Smooth muscle cell (in vitro differentiated cells): ENCODE measurements at regions not wholly inside any gene's neighbourhood (a gene's known extent, or its start where the extent isn't known, plus 50 kb on each side); places are given as distances from the start of the nearest gene placed in this dataset.

ENCODE experiments used
- DNase-seq: peaks from one replicate; lab custom pipeline; 2025; ENCODE audit not compliant: unreplicated experiment; lab: John Stamatoyannopoulos, UW
- H2AFZ ChIP-seq: fragments of 200-600 bp; sonication (generic); 2 replicates; pipeline ENCODE4 v1.6.0; 2016; ENCODE audit warnings: antibody characterized with exemption, low read depth, mild to moderate bottlenecking
- H3F3A ChIP-seq: fragments of 200-600 bp; sonication (generic); 2 replicates; pipeline ENCODE4 v1.6.0; 2017; ENCODE audit warnings: antibody characterized with exemption, low read depth
- H3K27ac ChIP-seq: fragments of 200-600 bp; sonication (generic); 2 replicates; pipeline ENCODE4 v1.5.1; 2016; ENCODE audit warnings: low read depth, mild to moderate bottlenecking
- H3K27me3 ChIP-seq: fragments of 200-600 bp; sonication (generic); 2 replicates; pipeline ENCODE4 v1.6.1; 2016; ENCODE audit warnings: low read depth, mild to moderate bottlenecking
- H3K36me3 ChIP-seq: fragments of 200-600 bp; sonication (generic); 2 replicates; pipeline ENCODE4 v1.5.1; 2016; ENCODE audit warnings: low read depth
- H3K4me1 ChIP-seq: fragments of 200-600 bp; sonication (generic); 2 replicates; pipeline ENCODE4 v1.5.1; 2016; ENCODE audit warnings: low read depth
- H3K4me2 ChIP-seq: fragments of 200-600 bp; sonication (generic); 2 replicates; pipeline ENCODE4 v1.6.0; 2016; ENCODE audit warnings: mild to moderate bottlenecking
- H3K4me3 ChIP-seq: fragments of 200-600 bp; sonication (generic); 2 replicates; pipeline ENCODE4 v1.5.1; 2016; ENCODE audit warnings: mild to moderate bottlenecking
- H3K79me2 ChIP-seq: fragments of 200-600 bp; sonication (generic); 2 replicates; pipeline ENCODE4 v1.6.0; 2016; ENCODE audit warnings: low read depth, mild to moderate bottlenecking
- H3K9ac ChIP-seq: fragments of 200-600 bp; sonication (generic); 2 replicates; pipeline ENCODE4 v1.6.0; 2016; ENCODE audit warnings: low read depth
- H3K9me3 ChIP-seq: fragments of 200-600 bp; sonication (generic); replicated peaks from 2 replicates; pipeline ENCODE4 v1.5.1; 2016; ENCODE audit warnings: low read depth
- H4K20me1 ChIP-seq: fragments of 200-600 bp; sonication (generic); 2 replicates; pipeline ENCODE4 v1.6.0; 2016; ENCODE audit warnings: low read depth
- CTCF ChIP-seq: fragments of 200-600 bp; sonication (generic); IDR thresholded peaks from 2 replicates; pipeline ENCODE4 v1.5.1; 2017; ENCODE audit warnings: borderline replicate concordance, mild to moderate bottlenecking, antibody characterized with exemption; ENCODE audit not compliant: insufficient read depth, poor library complexity, severe bottlenecking
- WGBS: methylation state at CpG from one replicate; pipeline ENCODE4 v1.1.7; 2016; ENCODE audit warnings: low lambda C conversion rate; 5-methylcytosine and 5-hydroxymethylcytosine counted together

- Histone ChIP-seq H3K27ac (no peak overlapping the region), H3K4me2 (no peak overlapping the region)
Observed at GRCh38 chr12:88844426-88844825, 264.2 kb upstream of the KITLG start.

GRCh38 chr12:88842314-88842713 lies 262.0 kb upstream of the KITLG start:
- no peak for TF ChIP-seq CTCF
- H3K4me2 ChIP-seq = no peak overlapping the region
- no peaks in the 10 kb centered on the region for H4K20me1 ChIP-seq
- H3K4me3 ChIP-seq = no peak overlapping the region
- no peak for DNase-seq
- no peaks in the 10 kb centered on the region for H3K9me3 ChIP-seq
- WGBS = 82% methylated on average over 3 of the region's 3 CpGs
- no peaks in the 10 kb centered on the region for H3K79me2 ChIP-seq
- H2AFZ ChIP-seq = no peak overlapping the region
- no peaks in the 10 kb centered on the region for H3F3A ChIP-seq
- H3K36me3 ChIP-seq = no peaks in the 10 kb centered on the region
- no peaks in the 10 kb centered on the region for H3K27me3 ChIP-seq
- no peak overlapping the region for H3K27ac ChIP-seq
- no peak overlapping the region for H3K9ac ChIP-seq
- H3K4me1 ChIP-seq = no peaks in the 10 kb centered on the region

More at GRCh38 chr12:88844426-88844825, 264.2 kb upstream of the KITLG start:
- H3K4me1 ChIP-seq = no peaks in the 10 kb centered on the region
- no peaks in the 10 kb centered on the region for H3F3A ChIP-seq
- DNase-seq = no peak
- no peaks in the 10 kb centered on the region for H3K27me3 ChIP-seq
- 92% methylated on average over 8 of the region's 8 CpGs for WGBS
- no peak overlapping the region for H3K4me3 ChIP-seq
- H4K20me1 ChIP-seq = no peaks in the 10 kb centered on the region
- no peak overlapping the region for H2AFZ ChIP-seq
- H3K36me3 ChIP-seq = no peaks in the 10 kb centered on the region
- H3K9ac ChIP-seq = no peak overlapping the region
- no peaks in the 10 kb centered on the region for H3K9me3 ChIP-seq
- H3K79me2 ChIP-seq = no peaks in the 10 kb centered on the region
- TF ChIP-seq CTCF = no peak

- no peak overlapping the region for H2AFZ ChIP-seq
- H3K4me1 ChIP-seq = no peaks in the 10 kb centered on the region
- no peak overlapping the region for H3K27ac ChIP-seq
- H4K20me1 ChIP-seq = no peaks in the 10 kb centered on the region
- no peaks in the 10 kb centered on the region for H3F3A ChIP-seq
- H3K4me2 ChIP-seq = no peak overlapping the region
- H3K9me3 ChIP-seq = no peaks in the 10 kb centered on the region
- TF ChIP-seq CTCF = no peak
- no peaks in the 10 kb centered on the region for H3K79me2 ChIP-seq
- no peaks in the 10 kb centered on the region for H3K27me3 ChIP-seq
- WGBS = 95% methylated on average over 2 of the region's 2 CpGs
- H3K4me3 ChIP-seq = no peak overlapping the region
- no peak overlapping the region for H3K9ac ChIP-seq
- no peak for DNase-seq
- no peaks in the 10 kb centered on the region for H3K36me3 ChIP-seq
Observed at GRCh38 chr12:88839486-88839885, 259.2 kb upstream of the KITLG start.

- Histone ChIP-seq H3K4me2 (no peak overlapping the region), H3K4me3 (no peak overlapping the region), H3K27ac (no peak overlapping the region), H3K9ac (no peak overlapping the region), H3K9me3 (no peaks in the 10 kb centered on the region), H3K4me1 (no peaks in the 10 kb centered on the region), H4K20me1 (no peaks in the 10 kb centered on the region), H2AFZ (no peak overlapping the region), H3F3A (no peaks in the 10 kb centered on the region), H3K79me2 (no peaks in the 10 kb centered on the region), H3K27me3 (no peaks in the 10 kb centered on the region), H3K36me3 (no peaks in the 10 kb centered on the region)
- no peak for TF ChIP-seq CTCF
- 58% methylated on average over 1 of the region's 1 CpG for WGBS
- DNase-seq = no peak
Observed at GRCh38 chr12:88836156-88836555, 255.9 kb upstream of the KITLG start.
